HFF-Myc (cell line): ENCODE measurements at regions not wholly inside any gene's neighbourhood (a gene's known extent, or its start where the extent isn't known, plus 50 kb on each side); places are given as distances from the start of the nearest gene placed in this dataset.
A peak's percentile ranks its signal among the peaks of the same experiment; 100 is the strongest.
"Not testable (repeated sequence)": the region's sequence is repeated elsewhere in the genome, so short reads cannot be mapped to it uniquely, and the experiment has no call there.

Experiments used
- DNase-seq: peaks from one replicate; pipeline ENCODE4 v3.0.0-alpha.2; 2011; ENCODE audit warnings: low read depth; ENCODE audit errors: extremely low read depth
- H3K4me3 ChIP-seq: replicated peaks from 2 replicates; pipeline ENCODE4 v1.5.1; 2011; ENCODE audit warnings: low read depth, mild to moderate bottlenecking, control low read depth, low read length
- CTCF ChIP-seq: IDR thresholded peaks from 2 replicates; pipeline ENCODE4 v1.5.1; 2012; ENCODE audit warnings: mild to moderate bottlenecking, low read depth, low read length, control low read depth; ENCODE audit errors: missing control alignments

- no peak overlapping the region for H3K4me3 ChIP-seq
- TF ChIP-seq CTCF = no peak
- no peak for DNase-seq
Measured at GRCh38 chr5:160496784-160497183, 75.1 kb downstream of the PTTG1 start.

GRCh38 chr5:160497878-160498277 is 76.2 kb downstream of the PTTG1 start:
- no peak for TF ChIP-seq CTCF
- no peak for DNase-seq
- H3K4me3 ChIP-seq = no peak overlapping the region

GRCh38 chr5:160498441-160499043 is 76.9 kb downstream of the PTTG1 start:
- DNase-seq, H3K4me3 ChIP-seq: not testable (repeated sequence)

GRCh38 chr5:160500786-160501779 is 79.4 kb downstream of the PTTG1 start:
- no peak for TF ChIP-seq CTCF
- no peak for DNase-seq

GRCh38 chr5:160504906-160505305 is 83.3 kb downstream of the PTTG1 start:
- TF ChIP-seq CTCF = no peak
- no peak overlapping the region for H3K4me3 ChIP-seq
- DNase-seq = no peak

More at GRCh38 chr5:160500786-160501779, 79.4 kb downstream of the PTTG1 start:
- H3K4me3 ChIP-seq = no peak overlapping the region

GRCh38 chr5:160506006-160507004 is 84.7 kb downstream of the PTTG1 start:
- no peak overlapping the region for H3K4me3 ChIP-seq
- DNase-seq = peak; percentile 14
- TF ChIP-seq CTCF = no peak
